GM12874 (cell line): ENCODE measurements at regions not wholly inside any gene's neighbourhood (a gene's known extent, or its start where the extent isn't known, plus 50 kb on each side); places are given as distances from the start of the nearest gene placed in this dataset.

Experiments
- CTCF ChIP-seq: IDR thresholded peaks from 2 replicates; pipeline ENCODE4 v1.5.1; 2011; ENCODE audit warnings: low read depth, mild to moderate bottlenecking, control low read depth, low read length, moderate library complexity; ENCODE audit not compliant: insufficient read depth

- TF ChIP-seq CTCF = no peak
Observed at GRCh38 chr5:36436306-36436705, 134.6 kb upstream of the RANBP3L start.

- no peak for TF ChIP-seq CTCF
Observed at GRCh38 chr5:36438765-36439561, 137.3 kb upstream of the RANBP3L start.

GRCh38 chr5:36440300-36440699 lies 138.6 kb upstream of the RANBP3L start:
- TF ChIP-seq CTCF = no peak

- TF ChIP-seq CTCF = no peak
Observed at GRCh38 chr5:36441280-36441679, 139.6 kb upstream of the RANBP3L start.

- TF ChIP-seq CTCF = no peak
Observed at GRCh38 chr5:36442352-36442751, 140.7 kb upstream of the RANBP3L start.

GRCh38 chr5:36442796-36443195 lies 141.1 kb upstream of the RANBP3L start:
- TF ChIP-seq CTCF = no peak

- no peak for TF ChIP-seq CTCF
Observed at GRCh38 chr5:36443941-36444340, 142.2 kb upstream of the RANBP3L start.
